Thymus (tissue), 11 donors: ENCODE measurements at regions not wholly inside any gene's neighbourhood (a gene's known extent, or its start where the extent isn't known, plus 50 kb on each side); places are given as distances from the start of the nearest gene placed in this dataset.

Experiments
- DNase-seq, 9 donors: peaks; one replicate each; pipeline ENCODE4 v3.0.0-alpha.2; 2013; ENCODE audit warnings: low spot score in 9 of 9, low read depth in 6 of 9, missing footprints in 1 of 9
- H3K27ac ChIP-seq, 2 donors: one replicate each; pipeline ENCODE4 v1.5.1; 2013; ENCODE audit warnings: control low read depth in 1 of 2, low read depth in 1 of 2, low read length in 1 of 2, mild to moderate bottlenecking in 1 of 2, moderate library complexity in 1 of 2
- H3K27me3 ChIP-seq, 2 donors: one replicate each; pipeline ENCODE4 v1.5.1; 2013; ENCODE audit warnings: low read length in 1 of 2; ENCODE audit not compliant: control insufficient read depth in 2 of 2, insufficient read depth in 1 of 2
- H3K36me3 ChIP-seq, 2 donors: one replicate each; pipeline ENCODE4 v1.5.1; 2013; ENCODE audit warnings: low read length in 1 of 2, mild to moderate bottlenecking in 1 of 2, moderate library complexity in 1 of 2; ENCODE audit not compliant: control insufficient read depth in 2 of 2, insufficient read depth in 2 of 2
- H3K4me1 ChIP-seq, 2 donors: one replicate each; pipeline ENCODE4 v1.5.1; 2013; ENCODE audit warnings: low read length in 2 of 2; ENCODE audit not compliant: control insufficient read depth in 2 of 2, insufficient read depth in 2 of 2
- H3K4me3 ChIP-seq, 2 donors: one replicate each; pipeline ENCODE4 v1.5.1; 2013; ENCODE audit warnings: low read length in 2 of 2, control low read depth in 1 of 2, mild to moderate bottlenecking in 1 of 2
- H3K9me3 ChIP-seq, 2 donors: one replicate each; pipeline ENCODE4 v1.5.1; 2013; ENCODE audit warnings: low read length in 1 of 2, mild to moderate bottlenecking in 1 of 2; ENCODE audit not compliant: control insufficient read depth in 2 of 2, insufficient read depth in 1 of 2
- WGBS: extraction: QIAGEN DNeasy Blood & Tissue Kit; methylation state at CpG from one replicate; pipeline ENCODE4 v1.1.7; 2013; 5-methylcytosine and 5-hydroxymethylcytosine counted together
- donor health status: healthy.

- no peak for DNase-seq
- Histone ChIP-seq H3K27me3 (no peaks in the 10 kb centered on the region), H3K36me3 (no peaks in the 10 kb centered on the region), H3K4me1 (no peaks in the 10 kb centered on the region), H3K4me3 (no peak overlapping the region), H3K9me3 (no peaks in the 10 kb centered on the region), H3K27ac (no peak overlapping the region)
- 97% methylated on average over 5 of the region's 5 CpGs for WGBS
Measured at GRCh38 chr4:100060765-100061416, 110.8 kb upstream of the H2AZ1 start.

DNA sequence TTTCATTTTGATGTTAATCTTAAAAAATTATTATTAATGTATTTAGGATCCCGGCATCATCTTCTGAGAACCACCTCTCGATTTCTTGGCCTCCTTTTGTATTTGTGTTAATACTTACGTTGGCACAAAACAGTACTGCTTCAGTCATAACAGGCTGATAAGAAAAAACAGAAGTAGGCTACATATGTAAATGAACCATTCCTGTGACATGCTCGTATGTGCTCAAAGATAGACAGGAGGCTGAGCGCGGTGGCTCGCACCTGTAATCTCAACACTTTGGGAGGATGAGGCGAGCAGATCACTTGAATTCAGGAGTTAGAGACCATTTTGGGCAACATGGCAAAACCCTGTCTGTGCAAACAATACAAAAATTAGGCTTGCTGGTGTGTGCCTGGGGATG is 109.4 kb upstream of the H2AZ1 start:
- H3K4me3 ChIP-seq = no peak overlapping the region
- no peak for DNase-seq
- H3K36me3 ChIP-seq = no peaks in the 10 kb centered on the region
- H3K4me1 ChIP-seq = no peaks in the 10 kb centered on the region
- H3K27me3 ChIP-seq = no peaks in the 10 kb centered on the region
- WGBS = 97% methylated on average over 8 of the region's 8 CpGs
- no peak overlapping the region for H3K27ac ChIP-seq
- no peaks in the 10 kb centered on the region for H3K9me3 ChIP-seq

GRCh38 chr4:100056701-100057100 is 106.6 kb upstream of the H2AZ1 start:
- 98% methylated on average over 3 of the region's 3 CpGs for WGBS
- DNase-seq = no peak
- Histone ChIP-seq H3K36me3 (no peaks in the 10 kb centered on the region), H3K27me3 (no peaks in the 10 kb centered on the region), H3K9me3 (no peaks in the 10 kb centered on the region), H3K4me1 (no peaks in the 10 kb centered on the region), H3K4me3 (no peak overlapping the region), H3K27ac (no peak overlapping the region)

GRCh38 chr4:100054071-100054470 is 104.0 kb upstream of the H2AZ1 start:
- WGBS = 93% methylated on average over 3 of the region's 3 CpGs
- H3K4me3 ChIP-seq = no peak overlapping the region
- no peak overlapping the region for H3K27ac ChIP-seq
- H3K36me3 ChIP-seq = no peaks in the 10 kb centered on the region
- H3K27me3 ChIP-seq = no peaks in the 10 kb centered on the region
- H3K4me1 ChIP-seq = no peaks in the 10 kb centered on the region
- H3K9me3 ChIP-seq = no peaks in the 10 kb centered on the region
- DNase-seq = no peak

GRCh38 chr4:100049872-100050271 is 99.8 kb upstream of the H2AZ1 start:
- DNase-seq = no peak
- no peak overlapping the region for H3K27ac ChIP-seq

DNA sequence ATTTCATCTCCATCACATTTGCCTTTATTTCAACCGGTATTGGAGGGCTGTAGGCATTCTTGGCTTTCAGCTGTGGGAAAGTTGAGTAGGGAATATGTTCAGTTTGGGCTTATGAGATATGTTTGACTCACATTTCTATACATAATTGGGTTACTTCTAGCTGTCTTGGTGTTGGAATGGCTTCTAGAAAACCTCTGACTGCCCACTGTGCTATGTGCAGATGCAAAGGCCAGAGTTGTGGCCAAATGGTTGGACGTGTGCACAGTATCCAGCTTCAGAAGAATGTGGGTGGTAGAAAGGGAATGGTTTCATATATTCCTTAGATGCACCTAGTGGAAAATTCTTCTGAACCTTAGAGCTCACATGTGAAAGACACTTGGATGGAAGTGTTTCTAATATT is 92.6 kb upstream of the H2AZ1 start:
- H3K4me1 ChIP-seq = no peaks in the 10 kb centered on the region

More at GRCh38 chr4:100049872-100050271, 99.8 kb upstream of the H2AZ1 start:
- no peaks in the 10 kb centered on the region for H3K36me3 ChIP-seq
- H3K4me3 ChIP-seq = no peak overlapping the region
- no peaks in the 10 kb centered on the region for H3K9me3 ChIP-seq
- no peaks in the 10 kb centered on the region for H3K4me1 ChIP-seq
- no peaks in the 10 kb centered on the region for H3K27me3 ChIP-seq

DNA sequence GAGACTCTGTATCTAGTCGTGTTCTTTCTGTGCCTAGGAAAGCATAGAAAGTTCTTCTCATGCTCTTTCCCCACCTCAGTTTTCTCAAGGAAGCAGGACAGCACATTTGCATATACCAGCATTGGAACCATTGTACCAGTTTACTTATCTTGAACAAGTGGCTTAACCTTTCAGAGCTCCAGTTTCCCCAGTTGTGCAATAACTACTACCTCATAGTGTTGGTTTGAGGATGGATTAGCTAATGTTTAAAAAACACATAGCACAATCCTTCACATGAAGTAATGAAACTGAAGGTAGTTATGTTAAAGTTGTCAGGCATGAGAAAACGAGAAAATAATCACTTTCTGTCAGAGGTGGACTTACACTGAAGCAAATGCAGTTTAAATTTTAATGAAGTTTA is 92.2 kb upstream of the H2AZ1 start:
- H3K4me3 ChIP-seq = no peak overlapping the region
- WGBS = 89% methylated on average over 2 of the region's 2 CpGs
- H3K36me3 ChIP-seq = no peaks in the 10 kb centered on the region
- no peak for DNase-seq
- H3K27ac ChIP-seq = no peak overlapping the region
- no peaks in the 10 kb centered on the region for H3K4me1 ChIP-seq
- H3K9me3 ChIP-seq = no peaks in the 10 kb centered on the region
- H3K27me3 ChIP-seq = no peaks in the 10 kb centered on the region

More for the DNA sequence above, 92.6 kb upstream of the H2AZ1 start:
- Histone ChIP-seq H3K27me3 (no peaks in the 10 kb centered on the region), H3K27ac (no peak overlapping the region), H3K9me3 (no peaks in the 10 kb centered on the region), H3K4me3 (no peak overlapping the region), H3K36me3 (no peaks in the 10 kb centered on the region)
- DNase-seq = no peak
- WGBS = 98% methylated on average over 2 of the region's 2 CpGs

- Histone ChIP-seq H3K27me3 (no peaks in the 10 kb centered on the region), H3K4me1 (no peaks in the 10 kb centered on the region), H3K9me3 (no peaks in the 10 kb centered on the region), H3K27ac (no peak overlapping the region), H3K4me3 (no peak overlapping the region), H3K36me3 (no peaks in the 10 kb centered on the region)
- DNase-seq = no peak
- WGBS = 98% methylated on average over 4 of the region's 4 CpGs
Measured at GRCh38 chr4:100041646-100042045, 91.6 kb upstream of the H2AZ1 start.

DNA sequence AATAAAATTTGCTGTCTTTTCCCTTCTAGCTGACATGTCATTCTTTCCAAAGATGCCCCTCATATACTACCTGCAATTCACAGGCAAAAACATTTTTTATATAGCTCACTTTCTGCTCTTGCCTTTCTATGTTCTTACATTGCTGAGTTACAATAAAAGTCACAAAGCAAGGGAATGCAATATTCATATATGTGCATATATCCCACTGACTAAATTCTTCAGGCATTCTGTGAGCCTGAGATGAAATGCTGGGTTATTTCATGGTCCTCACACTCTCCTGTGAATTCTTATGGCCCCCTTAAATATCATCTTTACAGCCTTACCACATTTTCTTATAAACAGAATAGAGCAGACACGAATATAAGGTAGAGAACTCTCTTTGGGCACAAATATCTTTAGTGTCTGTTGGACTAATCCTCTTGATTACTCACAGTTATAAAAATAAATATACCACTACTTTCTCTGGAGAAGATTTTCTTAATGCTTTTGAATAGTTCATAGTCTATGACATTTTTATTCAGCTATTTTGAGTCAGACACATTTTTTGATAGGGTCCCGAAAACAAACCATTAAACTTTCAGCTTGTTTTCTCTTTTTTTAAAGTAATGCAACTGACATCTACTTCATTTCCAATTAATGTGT is 84.1 kb upstream of the H2AZ1 start:
- no peaks in the 10 kb centered on the region for H3K4me1 ChIP-seq
- no peak overlapping the region for H3K27ac ChIP-seq
- H3K36me3 ChIP-seq = no peaks in the 10 kb centered on the region
- no peak for DNase-seq
- H3K4me3 ChIP-seq = no peak overlapping the region
- H3K9me3 ChIP-seq = no peaks in the 10 kb centered on the region
- no peaks in the 10 kb centered on the region for H3K27me3 ChIP-seq
- WGBS = 93% methylated on average over 2 of the region's 2 CpGs
